Midbrain (tissue), 1 donor: ENCODE measurements at regions not wholly inside any gene's neighbourhood (a gene's known extent, or its start where the extent isn't known, plus 50 kb on each side); places are given as distances from the start of the nearest gene placed in this dataset.

Source experiments
- DNase-seq: peaks from one replicate; lab custom pipeline; 2025; lab: John Stamatoyannopoulos, UW

DNA sequence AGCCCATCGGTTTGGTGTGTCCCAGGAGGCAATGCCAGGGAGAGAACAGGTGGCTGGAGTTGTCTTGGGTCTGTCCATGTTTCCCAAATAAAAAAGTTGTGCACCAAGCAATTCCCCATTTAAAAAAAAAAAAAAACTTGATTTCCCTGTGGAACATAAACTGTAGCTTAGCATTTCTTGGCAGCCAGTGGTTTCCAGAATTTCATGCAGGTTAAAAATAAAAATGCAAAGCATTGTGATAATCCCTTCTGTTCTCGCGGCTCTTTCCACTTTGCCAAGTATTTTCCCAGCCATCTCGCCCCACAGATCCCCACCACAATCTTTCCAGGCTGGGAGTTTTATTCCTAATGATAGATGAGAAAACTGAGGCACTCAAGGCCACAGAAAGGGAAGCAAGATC is 51.4 kb upstream of the MSX1 start:
- DNase-seq = no peak

DNA sequence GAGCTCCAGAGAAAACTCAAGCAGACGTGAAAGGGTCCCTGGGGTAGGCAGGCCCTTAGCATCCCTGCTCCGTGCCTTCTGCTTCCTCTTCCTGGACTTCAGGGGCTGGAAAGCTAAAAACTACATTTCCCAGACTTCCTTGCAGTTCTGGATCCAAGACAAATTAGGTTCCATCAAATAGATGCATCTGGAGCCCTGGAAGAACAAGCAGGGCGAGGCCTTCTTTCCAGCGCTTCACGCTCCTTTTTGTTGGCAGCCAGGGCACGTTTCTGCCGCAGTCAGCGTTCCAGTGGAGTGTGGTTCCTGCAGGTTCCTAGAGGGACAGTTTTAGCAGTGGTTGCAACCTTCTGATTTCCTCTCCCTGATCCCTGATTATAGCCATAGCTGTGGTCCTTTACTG is 53.6 kb upstream of the MSX1 start:
- DNase-seq = no peak

DNA sequence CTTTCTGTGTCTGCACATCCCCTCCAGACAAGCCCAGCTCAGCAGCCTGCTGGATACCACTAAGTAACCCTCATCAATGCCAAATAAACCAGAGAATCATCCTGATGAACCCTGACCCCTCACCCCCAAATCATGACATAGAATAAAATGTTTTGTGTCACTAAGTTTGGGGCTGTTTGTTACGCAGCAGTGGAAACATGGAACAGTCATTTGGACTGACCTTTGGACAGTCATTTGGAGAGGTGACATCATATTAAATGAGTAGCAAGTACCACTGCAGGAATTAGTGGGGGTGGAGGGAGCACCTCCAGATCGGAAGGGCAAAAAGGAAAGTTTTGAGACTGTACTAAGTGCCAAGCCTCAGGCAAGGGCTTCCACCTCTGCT is 55.6 kb upstream of the MSX1 start:
- DNase-seq = no peak

DNA sequence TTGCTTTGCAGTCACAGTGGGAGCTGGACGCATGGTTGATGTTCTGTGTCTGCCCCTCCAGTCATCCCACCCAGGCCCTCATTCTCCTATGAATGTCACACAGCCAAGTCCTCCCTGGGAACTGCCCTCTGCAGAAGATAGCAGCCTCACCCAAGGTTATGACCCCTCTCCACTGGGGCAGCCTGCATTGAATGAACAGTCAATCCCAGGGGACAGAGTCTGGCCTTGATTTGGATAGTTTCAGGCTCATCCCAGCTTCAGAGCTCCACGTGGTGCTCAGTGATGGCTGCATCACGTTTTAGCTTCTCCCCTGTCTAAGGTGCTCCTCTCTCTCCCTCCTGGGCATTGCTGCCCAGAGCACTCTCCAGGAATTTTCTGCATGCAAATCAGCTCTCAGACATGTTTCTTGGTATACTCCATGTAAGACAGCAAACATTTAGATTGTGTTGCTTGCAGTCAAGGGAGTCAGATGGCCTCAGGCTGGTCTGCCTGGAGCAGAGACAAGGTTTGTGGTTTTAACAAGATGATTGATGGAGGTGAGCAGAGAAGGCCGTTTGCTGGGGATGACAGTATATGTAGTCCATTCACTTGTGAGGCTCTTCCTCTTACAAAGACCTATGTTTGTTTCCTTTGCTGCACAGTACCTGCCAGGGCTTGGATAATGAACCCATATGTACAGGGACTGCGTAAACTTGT is 56.1 kb upstream of the MSX1 start:
- no peak for DNase-seq

DNA sequence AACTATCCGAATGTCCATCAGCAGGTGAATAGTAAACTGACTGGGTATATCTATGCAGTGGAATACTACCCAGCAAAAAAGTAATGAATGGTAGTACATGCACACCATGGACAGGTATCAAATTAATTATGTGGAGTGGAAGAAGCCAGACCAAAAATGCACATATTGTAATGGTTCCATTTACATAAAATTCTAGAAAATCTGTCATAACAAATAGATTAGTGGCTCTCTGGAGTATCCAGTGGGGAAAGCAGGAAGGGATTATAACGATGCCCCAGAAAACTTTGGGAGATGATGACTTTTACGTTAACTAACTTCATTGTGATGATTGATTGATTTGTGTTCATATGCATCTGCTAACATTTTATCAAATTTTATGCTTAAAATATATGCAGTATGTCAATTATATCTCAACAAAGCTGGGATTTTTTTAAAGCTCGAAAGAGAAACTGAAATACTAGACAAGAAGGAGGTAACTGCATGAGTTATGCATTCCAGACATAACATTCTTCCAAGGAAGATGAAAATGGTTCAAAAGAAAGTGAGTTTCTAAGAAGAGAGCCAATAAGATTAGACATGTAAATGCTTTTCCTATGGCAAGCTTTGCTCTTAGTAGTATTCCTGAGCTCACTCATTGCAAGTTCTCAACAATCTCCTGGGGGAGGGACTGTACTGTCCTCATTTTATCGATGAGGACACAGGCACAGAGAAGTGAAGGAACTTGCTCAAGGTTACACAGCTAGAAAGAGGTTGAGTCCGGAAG is 58.6 kb upstream of the MSX1 start:
- DNase-seq = no peak

DNA sequence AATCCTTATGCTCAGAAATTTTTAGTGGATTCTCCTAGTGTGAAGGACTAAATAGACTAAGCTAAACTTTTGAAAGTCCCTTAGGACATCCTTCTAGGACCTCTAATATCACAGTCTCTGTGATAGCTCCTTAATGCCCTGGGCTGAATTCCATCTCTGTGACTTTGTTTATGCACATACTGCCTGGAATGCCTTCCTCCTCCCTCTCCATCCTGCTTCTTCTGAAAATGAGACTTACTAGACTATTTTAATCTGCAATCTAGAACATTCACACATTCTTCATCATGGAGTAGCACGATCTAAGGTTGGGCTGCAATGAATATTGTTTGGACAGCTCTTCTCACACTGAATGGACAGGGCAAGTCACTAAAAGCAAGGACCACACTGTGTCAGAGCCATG is 65.0 kb upstream of the MSX1 start:
- no peak for DNase-seq

DNA sequence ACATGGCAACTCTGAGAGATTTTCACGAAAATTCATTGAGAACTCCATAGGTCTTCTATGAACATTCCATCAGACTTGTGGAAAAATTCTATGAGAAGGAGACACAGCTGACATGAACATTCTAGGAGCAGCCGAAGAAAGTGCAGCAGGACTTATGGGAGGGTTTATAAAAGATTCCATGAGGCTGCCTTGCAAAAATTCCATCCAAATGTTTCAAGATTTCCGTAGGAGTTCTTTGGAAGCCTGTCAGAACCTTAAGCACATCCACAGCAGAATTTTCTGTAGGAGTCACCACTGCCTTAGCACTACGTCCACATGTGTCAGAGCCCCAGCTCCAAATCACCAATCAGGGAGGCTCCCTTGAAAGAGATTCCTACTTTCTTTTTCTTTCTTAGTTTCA is 67.0 kb upstream of the MSX1 start:
- no peak for DNase-seq

DNA sequence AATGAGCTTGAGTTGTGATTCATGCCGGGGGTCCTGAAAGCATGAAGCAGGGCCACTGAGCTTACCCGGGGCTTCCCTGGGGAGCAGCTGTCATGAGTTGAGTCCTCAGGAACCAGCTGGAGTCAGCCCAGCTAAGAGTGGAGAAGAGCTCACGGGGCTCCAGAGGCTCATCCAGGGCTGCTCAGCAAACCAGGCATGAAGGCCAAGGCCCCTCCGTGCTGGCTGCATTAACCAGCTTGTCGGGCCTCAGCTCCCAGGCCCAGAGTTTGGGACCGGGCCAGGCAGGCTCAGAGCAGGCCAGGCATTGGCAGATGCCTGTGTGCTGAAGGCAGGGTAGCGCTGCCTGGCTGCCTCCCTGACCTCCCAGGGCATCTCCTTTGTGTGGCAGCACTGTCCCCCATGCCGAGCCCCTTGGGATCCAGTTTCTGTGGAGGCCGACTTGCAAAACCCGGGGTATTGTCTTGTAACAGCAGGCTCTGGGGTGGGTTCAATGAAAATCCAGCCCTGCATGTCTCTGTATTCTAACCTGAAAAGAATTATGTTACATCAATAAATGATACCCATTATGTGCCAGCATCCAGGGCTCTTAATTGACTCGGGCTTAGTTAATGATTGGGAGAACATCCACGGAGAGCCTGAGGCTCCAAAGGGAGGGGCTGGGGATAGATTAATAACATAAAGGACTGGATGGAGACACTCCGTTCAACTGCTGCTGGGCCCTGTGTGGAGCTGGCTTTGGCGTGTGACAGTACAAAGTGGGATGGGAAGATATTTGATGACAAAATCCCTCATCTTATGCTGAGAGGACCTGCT is 68.0 kb upstream of the MSX1 start:
- peak; percentile 20 for DNase-seq

DNA sequence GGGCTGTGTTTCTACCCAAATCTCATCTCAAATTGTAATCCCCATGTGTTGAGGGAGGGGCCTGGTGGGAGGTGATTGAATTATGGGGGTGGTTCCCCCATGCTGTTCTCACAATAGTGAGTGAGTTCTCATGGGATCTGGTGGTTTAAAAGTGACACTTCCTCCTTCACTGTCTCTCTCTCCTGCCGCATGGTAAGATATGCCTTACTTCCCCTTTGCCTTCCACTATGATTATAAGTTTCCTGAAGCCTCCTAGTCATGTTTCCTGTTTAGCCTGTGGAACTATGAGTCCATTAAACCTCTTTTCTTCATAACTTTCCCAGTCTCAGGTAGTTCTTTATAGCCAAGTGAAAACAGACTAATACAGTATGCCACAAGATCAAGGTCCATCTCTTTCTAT is 70.0 kb upstream of the MSX1 start:
- no peak for DNase-seq

DNA sequence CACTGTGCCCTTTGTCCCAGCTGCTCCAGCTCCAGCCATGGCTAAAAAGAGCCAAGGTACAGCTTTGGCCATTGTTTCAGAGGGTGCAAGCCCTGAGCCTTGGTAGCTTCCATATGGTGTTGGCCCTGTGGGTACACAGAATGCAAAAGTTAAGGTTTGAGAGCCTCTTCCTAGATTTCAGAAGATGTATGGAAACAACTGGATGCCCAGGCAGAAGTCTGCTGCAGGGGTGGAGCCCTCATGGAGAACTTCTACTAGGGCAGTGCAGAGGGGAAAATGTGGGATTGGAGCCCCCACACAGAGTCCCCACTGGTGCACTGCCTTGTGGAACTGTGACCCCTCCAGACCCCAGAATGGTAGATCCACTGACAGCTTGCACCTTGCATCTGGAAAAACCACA is 70.9 kb upstream of the MSX1 start:
- no peak for DNase-seq

DNA sequence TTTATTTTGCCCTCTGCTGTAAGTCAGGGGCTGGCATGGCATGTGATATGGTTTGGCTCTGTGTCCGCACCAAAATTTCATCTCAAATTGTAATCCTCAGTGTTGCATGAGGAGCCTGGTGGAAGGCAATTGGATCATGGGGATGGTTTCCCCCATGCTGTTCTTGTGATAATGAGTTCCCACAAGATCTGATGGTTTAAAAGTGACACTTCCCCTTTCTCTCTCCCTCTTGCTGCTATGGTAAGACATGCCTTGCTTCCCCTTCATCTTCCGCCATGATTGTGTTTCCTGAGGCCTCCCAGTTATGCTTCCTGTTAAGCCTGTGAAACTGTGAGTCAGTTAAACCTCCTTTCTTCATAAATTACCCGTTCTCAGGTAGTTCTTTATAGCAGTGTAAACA is 72.0 kb upstream of the MSX1 start:
- no peak for DNase-seq

DNA sequence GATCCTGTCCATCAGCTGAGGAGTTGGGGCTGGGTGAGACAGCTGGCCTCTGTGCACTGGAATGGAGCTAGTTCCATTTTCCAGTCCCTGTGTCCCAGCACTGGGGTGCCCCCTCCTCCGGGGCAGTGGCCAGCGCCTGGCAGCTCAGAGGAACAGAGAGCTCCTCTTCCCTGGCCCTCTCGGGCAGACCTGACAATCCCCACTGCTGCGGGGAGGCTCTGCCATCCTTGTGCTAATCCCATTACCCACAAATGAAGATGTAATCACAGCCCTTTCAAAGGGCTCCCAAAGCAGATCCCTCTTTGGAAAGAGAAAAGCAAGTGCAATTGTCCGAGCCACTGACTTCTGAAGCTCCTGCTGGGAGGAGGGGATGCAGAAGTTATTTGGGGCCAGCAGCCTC is 75.1 kb upstream of the MSX1 start:
- no peak for DNase-seq

DNA sequence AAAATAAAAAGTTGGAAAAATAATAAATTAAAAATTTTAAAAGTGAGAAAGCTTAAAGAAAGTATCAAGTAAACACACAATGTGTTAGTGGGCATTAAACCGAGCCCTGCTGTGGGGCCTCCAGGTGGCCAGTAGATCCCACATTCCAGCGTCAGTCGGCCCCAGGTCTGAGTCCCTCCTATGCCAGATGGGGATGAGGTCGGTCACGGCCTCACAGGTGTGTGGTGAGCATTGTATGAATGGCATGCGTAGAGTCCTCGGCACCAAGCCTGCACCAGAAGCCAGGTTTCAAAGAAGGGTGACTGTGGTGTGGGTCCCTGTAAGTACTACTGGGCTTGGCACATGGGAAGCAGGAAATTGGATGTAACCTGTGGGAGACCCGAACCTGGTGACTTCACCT is 75.6 kb upstream of the MSX1 start:
- no peak for DNase-seq

DNA sequence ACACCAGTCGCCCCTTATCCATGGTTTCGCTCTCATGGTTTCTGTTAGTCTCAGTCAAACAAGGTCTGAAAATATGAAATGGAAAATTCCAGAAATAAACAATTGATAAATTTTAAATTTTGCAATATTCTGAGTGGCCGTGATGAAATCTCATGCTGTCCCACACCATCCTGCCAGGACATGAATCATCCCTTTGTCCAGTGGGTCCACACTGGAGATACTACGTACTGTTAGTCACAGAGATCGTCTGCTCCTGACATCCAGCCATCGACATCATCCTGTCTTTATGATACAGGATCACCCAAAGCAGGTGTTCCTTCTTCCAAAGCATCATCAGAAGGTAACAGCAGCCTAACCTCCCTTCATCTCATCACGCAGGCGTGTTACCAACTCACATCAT is 76.5 kb upstream of the MSX1 start:
- no peak for DNase-seq

DNA sequence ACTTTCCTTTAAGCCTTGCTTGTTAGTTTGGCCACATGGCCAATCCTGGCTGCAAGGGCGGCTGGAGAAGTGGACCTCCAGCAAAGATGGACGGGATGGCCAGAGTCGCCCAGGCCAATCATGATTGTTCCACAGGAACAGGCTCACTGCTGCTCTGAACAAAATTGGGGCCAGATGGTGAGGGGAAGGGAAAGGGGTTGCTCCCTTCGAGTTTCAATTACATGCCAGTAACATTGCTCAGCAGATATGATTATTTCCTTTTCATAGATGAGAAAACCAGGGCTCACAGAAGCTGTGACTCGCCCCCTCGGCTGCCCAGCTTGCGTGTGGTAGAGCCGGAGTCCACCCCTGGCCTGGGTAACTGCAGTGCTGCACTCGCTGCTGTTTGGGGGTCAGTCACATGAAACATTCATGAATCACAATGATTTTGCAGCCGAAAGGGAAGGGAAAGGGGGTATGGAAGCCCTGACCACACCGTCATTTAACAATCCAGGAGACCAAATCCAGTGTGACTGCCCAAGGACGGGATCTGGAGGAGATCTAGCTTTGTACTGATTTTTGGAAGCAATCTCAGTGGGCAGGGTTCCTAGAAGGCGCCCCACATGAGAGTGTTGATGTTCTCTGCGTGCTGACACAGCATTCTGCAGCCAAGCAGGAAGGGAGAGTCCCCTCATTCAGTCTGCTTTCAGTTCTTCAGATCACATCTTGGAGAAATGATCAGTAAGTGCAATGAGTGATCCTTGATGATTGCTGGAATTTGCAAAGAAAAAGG is 77.3 kb upstream of the MSX1 start:
- no peak for DNase-seq

DNA sequence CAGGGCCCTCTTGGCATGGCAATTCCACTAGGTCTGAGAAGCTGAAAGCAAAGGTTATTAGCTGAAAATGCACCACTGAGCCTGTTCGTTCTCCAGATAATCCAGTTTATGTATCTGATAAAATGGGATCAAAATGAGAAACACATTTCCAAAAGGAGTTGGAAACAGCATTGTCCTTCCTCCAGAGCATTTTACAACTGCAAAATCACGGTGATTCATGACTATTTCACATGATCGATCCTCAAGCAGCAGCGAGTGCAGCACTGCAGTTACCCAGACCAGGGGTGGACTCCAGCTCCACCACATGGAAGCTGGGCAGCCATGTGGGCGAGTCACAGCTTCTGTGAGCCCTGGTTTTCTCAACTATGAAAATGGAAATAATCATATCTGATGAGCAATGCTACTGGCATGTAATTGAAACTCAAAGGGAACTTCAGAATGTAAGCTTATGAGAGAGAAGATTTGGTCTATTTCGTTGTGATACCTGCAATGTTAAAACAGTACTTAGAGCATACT is 78.7 kb upstream of the MSX1 start:
- no peak for DNase-seq

DNA sequence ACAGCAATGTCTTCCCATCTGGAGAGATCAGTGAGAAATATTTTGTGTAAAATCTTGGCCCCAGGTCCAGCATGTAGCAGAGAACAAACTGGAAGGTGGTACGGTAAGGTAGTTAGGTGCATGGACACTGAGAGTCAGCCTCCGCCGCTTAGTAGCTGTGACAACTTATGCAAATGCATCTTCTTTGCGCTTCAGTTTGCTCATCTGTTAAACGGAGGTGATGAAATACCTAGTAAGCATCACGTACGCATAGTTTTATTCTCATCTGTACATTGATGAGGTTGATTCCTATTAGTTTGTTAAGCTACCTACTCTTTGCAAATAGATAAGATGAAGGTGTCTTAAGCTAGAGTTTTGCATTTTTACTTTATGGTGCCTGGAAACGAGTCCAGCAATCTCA is 80.0 kb upstream of the MSX1 start:
- no peak for DNase-seq

DNA sequence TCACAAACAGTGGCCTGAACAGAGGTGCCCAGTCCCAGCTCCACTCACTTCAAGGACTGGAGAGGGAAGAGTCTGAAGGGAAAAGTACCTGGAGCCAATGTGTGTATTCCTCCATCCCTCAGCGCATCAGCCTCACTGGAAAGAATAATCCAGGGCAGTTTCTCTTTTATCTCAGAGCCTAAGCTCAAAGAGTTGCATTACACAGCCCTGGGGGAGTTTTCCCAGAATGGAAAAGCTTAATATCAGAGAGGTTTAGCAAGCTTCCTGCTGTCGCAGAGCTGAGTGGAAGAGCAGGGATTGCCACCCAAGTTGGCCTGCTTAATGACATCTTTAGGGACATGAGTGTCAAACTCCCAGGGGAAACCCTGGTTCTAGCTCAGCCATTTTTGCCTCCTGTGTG is 80.4 kb upstream of the MSX1 start:
- DNase-seq = no peak

DNA sequence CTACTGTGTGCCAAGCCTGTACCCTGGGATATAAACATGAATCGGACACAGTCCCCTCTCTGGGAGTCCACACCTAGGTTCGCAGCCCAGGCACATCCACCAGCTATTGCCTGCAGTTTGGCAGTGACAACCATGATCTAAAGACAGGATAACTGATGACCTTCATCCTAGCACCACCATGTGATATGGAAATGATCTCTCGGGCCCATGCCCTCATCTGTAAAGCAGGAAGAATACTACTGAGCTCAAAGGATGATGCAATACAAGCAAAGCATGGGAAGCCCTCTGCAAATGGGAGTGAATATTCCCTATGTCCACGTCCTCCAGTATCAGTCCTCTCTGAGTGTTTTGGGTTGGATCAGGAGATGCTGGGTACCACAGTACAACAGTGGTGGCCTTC is 80.9 kb upstream of the MSX1 start:
- no peak for DNase-seq

DNA sequence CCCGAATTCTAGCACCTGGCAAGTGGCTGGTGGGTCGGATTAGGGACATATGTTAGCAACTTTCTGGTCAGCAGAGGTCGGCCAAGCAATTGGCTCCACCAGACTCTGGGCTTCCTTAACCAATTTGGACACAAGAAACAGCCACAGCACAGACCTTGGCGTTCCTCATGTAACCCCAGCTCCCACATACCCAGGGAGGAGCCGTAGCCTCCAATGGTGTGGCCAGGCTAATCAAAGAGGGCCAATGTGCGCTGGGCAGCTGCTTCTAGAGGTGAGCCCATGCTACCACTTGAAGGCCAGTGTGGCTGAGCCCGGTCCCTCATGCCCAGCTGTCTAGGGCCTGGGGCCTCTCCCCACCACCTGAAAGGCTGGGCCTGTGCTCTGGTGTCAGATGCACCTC is 82.5 kb upstream of the MSX1 start:
- DNase-seq = no peak

DNA sequence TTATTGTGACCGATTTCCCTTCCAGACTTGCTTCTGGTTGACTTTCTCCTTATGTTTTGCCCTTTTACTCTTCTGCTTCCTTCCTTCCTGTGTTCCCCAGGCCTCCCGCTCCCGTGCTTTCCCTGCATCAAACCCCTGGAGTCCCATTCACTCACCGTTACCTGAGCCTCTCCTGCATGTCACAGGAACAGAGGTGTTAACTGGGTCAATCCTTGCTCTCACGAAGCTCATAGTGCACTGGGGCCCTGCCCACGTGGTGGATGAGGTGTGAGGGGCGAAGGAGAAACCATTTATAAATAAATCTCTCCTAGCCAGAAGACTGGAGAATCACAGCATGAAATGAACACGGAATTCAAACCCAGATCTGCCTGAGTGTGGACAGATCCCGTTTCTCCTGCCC is 83.1 kb upstream of the MSX1 start:
- DNase-seq = no peak

DNA sequence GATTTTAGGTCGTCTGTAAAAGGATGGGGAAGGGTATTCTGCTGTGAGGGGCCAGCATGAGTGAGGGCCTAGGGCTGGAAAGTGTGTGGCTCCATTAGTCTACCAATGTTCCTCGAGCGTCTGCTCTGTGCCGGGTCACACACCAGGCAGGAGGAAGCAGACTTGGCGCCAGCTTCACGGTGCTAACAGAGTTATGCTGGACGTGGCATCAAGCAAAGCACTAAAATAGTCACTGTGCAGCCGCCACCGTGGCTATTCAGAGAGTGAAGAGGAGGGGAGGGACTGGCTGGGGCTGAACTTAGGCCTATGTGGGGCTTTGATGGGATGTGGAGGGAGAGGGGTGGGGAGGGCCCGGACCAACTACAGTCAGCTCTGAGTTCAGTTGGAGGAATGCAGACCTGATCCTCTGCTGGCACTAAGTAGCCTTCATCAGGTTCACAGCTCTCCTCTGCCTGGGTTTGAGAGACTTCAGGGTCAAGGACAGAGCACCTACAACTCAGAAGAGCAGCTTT is 83.9 kb upstream of the MSX1 start:
- no peak for DNase-seq
